ENCODE measurements at regions not wholly inside any gene's neighbourhood (a gene's known extent, or its start where the extent isn't known, plus 50 kb on each side); places are given as distances from the start of the nearest gene placed in this dataset.

DNA sequence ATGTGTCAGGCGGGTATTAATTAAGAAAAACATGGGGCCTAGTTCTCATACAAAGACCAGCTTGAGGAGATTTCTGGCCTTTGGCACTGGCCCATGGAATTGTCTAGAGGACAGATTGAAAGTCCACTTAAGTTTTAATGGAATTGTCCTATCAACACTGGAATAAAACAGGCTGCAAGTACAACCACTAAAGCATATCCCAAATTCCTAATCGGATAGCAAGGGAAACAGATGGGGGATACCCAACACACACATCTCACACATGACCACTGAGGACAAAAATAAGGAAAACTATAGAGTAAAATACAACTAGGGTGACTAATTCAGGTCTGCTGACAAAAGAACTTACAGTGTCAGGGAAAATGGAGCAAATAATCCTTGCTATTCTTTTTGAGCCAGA is 167.8 kb downstream of the GASK1B start:
- no peak for TF ChIP-seq ELF4 (IDR thresholded peaks at IDR 0.05)
- TF ChIP-seq CTBP1 (IDR thresholded peaks at IDR 0.05; ENCODE audit: borderline replicate concordance), result no peak
- no peak for TF ChIP-seq LEF1 (IDR thresholded peaks at IDR 0.05; ENCODE audit: borderline replicate concordance)
- no peak for TF ChIP-seq FOXA1 (IDR thresholded peaks at IDR 0.05)
- no peak for TF ChIP-seq HDGF (IDR thresholded peaks at IDR 0.05; ENCODE audit: borderline replicate concordance)
- TF ChIP-seq NFRKB (IDR thresholded peaks at IDR 0.05), result no peak
- no peak for TF ChIP-seq ZNF384 (IDR thresholded peaks at IDR 0.05)
- no peak for TF ChIP-seq SP1 (IDR thresholded peaks at IDR 0.05)
- TF ChIP-seq, protein P1, sequence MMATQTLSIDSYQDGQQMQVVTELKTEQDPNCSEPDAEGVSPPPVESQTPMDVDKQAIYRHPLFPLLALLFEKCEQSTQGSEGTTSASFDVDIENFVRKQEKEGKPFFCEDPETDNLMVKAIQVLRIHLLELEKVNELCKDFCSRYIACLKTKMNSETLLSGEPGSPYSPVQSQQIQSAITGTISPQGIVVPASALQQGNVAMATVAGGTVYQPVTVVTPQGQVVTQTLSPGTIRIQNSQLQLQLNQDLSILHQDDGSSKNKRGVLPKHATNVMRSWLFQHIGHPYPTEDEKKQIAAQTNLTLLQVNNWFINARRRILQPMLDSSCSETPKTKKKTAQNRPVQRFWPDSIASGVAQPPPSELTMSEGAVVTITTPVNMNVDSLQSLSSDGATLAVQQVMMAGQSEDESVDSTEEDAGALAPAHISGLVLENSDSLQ (IDR thresholded peaks at IDR 0.05), result no peak
- no peak for TF ChIP-seq FOXM1 (IDR thresholded peaks at IDR 0.05; ENCODE audit: borderline replicate concordance)
- no peak for TF ChIP-seq FOXK2 (IDR thresholded peaks at IDR 0.05)
- no peak for TF ChIP-seq TARDBP (IDR thresholded peaks at IDR 0.05)
- no peak for TF ChIP-seq L3MBTL2 (conservative IDR thresholded peaks at IDR 0.05)
- no peak for TF ChIP-seq SUZ12 (IDR thresholded peaks at IDR 0.05)
